ENCODE measurements at regions not wholly inside any gene's neighbourhood (a gene's known extent, or its start where the extent isn't known, plus 50 kb on each side); places are given as distances from the start of the nearest gene placed in this dataset.

- Histone ChIP-seq H3K9me2 (ENCODE audit: insufficient read depth) (no peaks in the 10 kb centered on the region), H3K4me2 (ENCODE audit: low read length) (no peak overlapping the region), H3K27me3 (ENCODE audit: insufficient read depth, low read length) (no peaks in the 10 kb centered on the region), H3K9ac (ENCODE audit: low read length) (no peak overlapping the region), H2AFZ (ENCODE audit: low read depth, low read length, poor library complexity, severe bottlenecking) (no peak overlapping the region), H3K9me3 (ENCODE audit: control insufficient read depth in 1 of 2, insufficient read depth in 1 of 2, low read depth in 1 of 2, low read length in 2 of 2) (no peaks in the 10 kb centered on the region), H3K36me3 (ENCODE audit: control insufficient read depth in 1 of 2, insufficient read depth in 2 of 2, low read length in 2 of 2) (no peaks in the 10 kb centered on the region), H3K27ac (ENCODE audit: low read depth, low read length) (no peak overlapping the region), H3K4me3 (replicated peaks in 1 of 2; ENCODE audit: low read depth in 1 of 2, low read length in 2 of 2) (no peak overlapping the region), H3K79me2 (ENCODE audit: insufficient read depth, low read length) (no peaks in the 10 kb centered on the region), H4K20me1 (ENCODE audit: insufficient read depth) (no peaks in the 10 kb centered on the region), H3K4me1 (ENCODE audit: control insufficient read depth in 1 of 2, insufficient read depth in 2 of 2, low read length in 2 of 2) (no peaks in the 10 kb centered on the region)
- BruUV-seq (replicated peaks) = no TSS peak
- ATAC-seq = no peak
- ChIA-PET CTCF (no interaction called here), RAD21 (ENCODE audit: low non-redundant PET in 1 of 2, low total read pairs in 2 of 2, uncharacterized antibody in 2 of 2, unreplicated experiment in 2 of 2) (no interaction called here), POLR2A (no interaction called here)
- intact Hi-C loops (cut with micrococcal nuclease) = no loop called here
- no peak for DNase-seq (ENCODE audit: low read depth, low spot score)
- TF ChIP-seq, protein P1, sequence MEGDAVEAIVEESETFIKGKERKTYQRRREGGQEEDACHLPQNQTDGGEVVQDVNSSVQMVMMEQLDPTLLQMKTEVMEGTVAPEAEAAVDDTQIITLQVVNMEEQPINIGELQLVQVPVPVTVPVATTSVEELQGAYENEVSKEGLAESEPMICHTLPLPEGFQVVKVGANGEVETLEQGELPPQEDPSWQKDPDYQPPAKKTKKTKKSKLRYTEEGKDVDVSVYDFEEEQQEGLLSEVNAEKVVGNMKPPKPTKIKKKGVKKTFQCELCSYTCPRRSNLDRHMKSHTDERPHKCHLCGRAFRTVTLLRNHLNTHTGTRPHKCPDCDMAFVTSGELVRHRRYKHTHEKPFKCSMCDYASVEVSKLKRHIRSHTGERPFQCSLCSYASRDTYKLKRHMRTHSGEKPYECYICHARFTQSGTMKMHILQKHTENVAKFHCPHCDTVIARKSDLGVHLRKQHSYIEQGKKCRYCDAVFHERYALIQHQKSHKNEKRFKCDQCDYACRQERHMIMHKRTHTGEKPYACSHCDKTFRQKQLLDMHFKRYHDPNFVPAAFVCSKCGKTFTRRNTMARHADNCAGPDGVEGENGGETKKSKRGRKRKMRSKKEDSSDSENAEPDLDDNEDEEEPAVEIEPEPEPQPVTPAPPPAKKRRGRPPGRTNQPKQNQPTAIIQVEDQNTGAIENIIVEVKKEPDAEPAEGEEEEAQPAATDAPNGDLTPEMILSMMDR (IDR thresholded peaks at IDR 0.05 in 2 of 3, conservative IDR thresholded peaks at IDR 0.05 in 1 of 3; ENCODE audit: borderline replicate concordance in 1 of 3, insufficient read depth in 1 of 3, low read depth in 2 of 3, low read length in 2 of 3) = 0 out of 6 replicates have a peak, but pooled peaks of 1 of the 3 experiments have one; percentile 25
- TF ChIP-seq, protein P2, sequence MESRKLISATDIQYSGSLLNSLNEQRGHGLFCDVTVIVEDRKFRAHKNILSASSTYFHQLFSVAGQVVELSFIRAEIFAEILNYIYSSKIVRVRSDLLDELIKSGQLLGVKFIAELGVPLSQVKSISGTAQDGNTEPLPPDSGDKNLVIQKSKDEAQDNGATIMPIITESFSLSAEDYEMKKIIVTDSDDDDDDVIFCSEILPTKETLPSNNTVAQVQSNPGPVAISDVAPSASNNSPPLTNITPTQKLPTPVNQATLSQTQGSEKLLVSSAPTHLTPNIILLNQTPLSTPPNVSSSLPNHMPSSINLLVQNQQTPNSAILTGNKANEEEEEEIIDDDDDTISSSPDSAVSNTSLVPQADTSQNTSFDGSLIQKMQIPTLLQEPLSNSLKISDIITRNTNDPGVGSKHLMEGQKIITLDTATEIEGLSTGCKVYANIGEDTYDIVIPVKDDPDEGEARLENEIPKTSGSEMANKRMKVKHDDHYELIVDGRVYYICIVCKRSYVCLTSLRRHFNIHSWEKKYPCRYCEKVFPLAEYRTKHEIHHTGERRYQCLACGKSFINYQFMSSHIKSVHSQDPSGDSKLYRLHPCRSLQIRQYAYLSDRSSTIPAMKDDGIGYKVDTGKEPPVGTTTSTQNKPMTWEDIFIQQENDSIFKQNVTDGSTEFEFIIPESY (IDR thresholded peaks at IDR 0.05; ENCODE audit: extremely low read depth, insufficient replicate concordance, low read length) = no peak
- 0 out of 2 replicates have a peak, but pooled peaks have one; percentile 23 for TF ChIP-seq RAD21 (IDR thresholded peaks at IDR 0.05; ENCODE audit: low read depth)
Measured at GRCh38 chr2:183752571-183752970, 628.3 kb downstream of the NUP35 start.

DNA sequence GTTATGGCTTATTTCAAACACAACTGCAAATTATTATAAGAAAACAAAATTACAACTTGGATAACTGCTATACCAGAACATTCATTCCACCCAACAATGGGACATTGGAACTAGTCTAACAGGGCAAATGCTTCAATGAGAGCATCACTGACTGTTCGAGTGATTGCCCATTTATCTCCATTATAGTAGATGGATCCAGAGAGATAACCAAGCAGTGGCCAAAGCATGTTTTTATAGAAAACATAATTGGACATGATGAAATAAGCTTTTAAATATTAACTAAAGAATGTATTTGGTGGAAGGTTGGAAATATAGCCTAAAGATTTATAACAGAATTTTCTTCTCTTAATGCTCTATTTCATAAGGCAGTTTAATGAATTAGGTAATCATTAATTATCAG is 634.8 kb downstream of the NUP35 start:
- H2AFZ ChIP-seq (ENCODE audit: low read depth, low read length, poor library complexity, severe bottlenecking) = no peak overlapping the region
- no peak overlapping the region for H3K9ac ChIP-seq (ENCODE audit: low read length)
- no peaks in the 10 kb centered on the region for H4K20me1 ChIP-seq (ENCODE audit: insufficient read depth)
- no peak overlapping the region for H3K27ac ChIP-seq (ENCODE audit: low read depth, low read length)
- H3K79me2 ChIP-seq (ENCODE audit: insufficient read depth, low read length) = no peaks in the 10 kb centered on the region
- no peak for ATAC-seq
- no peaks in the 10 kb centered on the region for H3K4me1 ChIP-seq (ENCODE audit: control insufficient read depth in 1 of 2, insufficient read depth in 2 of 2, low read length in 2 of 2)
- RAD21 ChIA-PET (ENCODE audit: low non-redundant PET in 1 of 2, low total read pairs in 2 of 2, uncharacterized antibody in 2 of 2, unreplicated experiment in 2 of 2) = no interaction called here
- H3K9me3 ChIP-seq (ENCODE audit: control insufficient read depth in 1 of 2, insufficient read depth in 1 of 2, low read depth in 1 of 2, low read length in 2 of 2) = no peaks in the 10 kb centered on the region
- H3K9me2 ChIP-seq (ENCODE audit: insufficient read depth) = no peaks in the 10 kb centered on the region
- CTCF ChIA-PET = no interaction called here
- H3K36me3 ChIP-seq (ENCODE audit: control insufficient read depth in 1 of 2, insufficient read depth in 2 of 2, low read length in 2 of 2) = no peaks in the 10 kb centered on the region
- no peak overlapping the region for H3K4me2 ChIP-seq (ENCODE audit: low read length)
- no peaks in the 10 kb centered on the region for H3K27me3 ChIP-seq (ENCODE audit: insufficient read depth, low read length)
- BruUV-seq (replicated peaks) = no TSS peak
- no peak for DNase-seq (ENCODE audit: low read depth, low spot score)
- no peak overlapping the region for H3K4me3 ChIP-seq (replicated peaks in 1 of 2; ENCODE audit: low read depth in 1 of 2, low read length in 2 of 2)
- intact Hi-C loops (cut with micrococcal nuclease) = no loop called here
- POLR2A ChIA-PET = no interaction called here
- no peak for TF ChIP-seq POLR2A (IDR thresholded peaks at IDR 0.05; ENCODE audit: borderline replicate concordance, extremely low read depth, insufficient read depth, insufficient read length)
- TF ChIP-seq, protein P1 (IDR thresholded peaks at IDR 0.05 in 2 of 3, conservative IDR thresholded peaks at IDR 0.05 in 1 of 3; ENCODE audit: borderline replicate concordance in 1 of 3, insufficient read depth in 1 of 3, low read depth in 2 of 3, low read length in 2 of 3) = no peak
- TF ChIP-seq EZH2phosphoT487 (IDR thresholded peaks at IDR 0.05; ENCODE audit: borderline replicate concordance) = no peak
- TF ChIP-seq RAD21 (IDR thresholded peaks at IDR 0.05; ENCODE audit: low read depth) = no peak
- TF ChIP-seq ZFX (IDR thresholded peaks at IDR 0.05) = no peak
- TF ChIP-seq ZNF274 (IDR thresholded peaks at IDR 0.05; ENCODE audit: low read depth, low read length) = no peak
- no peak for TF ChIP-seq POLR2AphosphoS5 (IDR thresholded peaks at IDR 0.05; ENCODE audit: low read depth, low read length)
- no peak for TF ChIP-seq EGR1 (IDR thresholded peaks at IDR 0.05; ENCODE audit: low read depth)
- no peak for TF ChIP-seq SP1 (IDR thresholded peaks at IDR 0.05; ENCODE audit: low read depth)
- TF ChIP-seq, protein P2 (IDR thresholded peaks at IDR 0.05; ENCODE audit: extremely low read depth, insufficient replicate concordance, low read length) = no peak
- no peak for TF ChIP-seq JUND (IDR thresholded peaks at IDR 0.05)
